ENCODE measurements at regions not wholly inside any gene's neighbourhood (a gene's known extent, or its start where the extent isn't known, plus 50 kb on each side); places are given as distances from the start of the nearest gene placed in this dataset.

- peak; percentile 86 for DNase-seq
Observed at GRCh38 chr9:99593610-99594009, 228.1 kb upstream of the NR4A3 start.

DNA sequence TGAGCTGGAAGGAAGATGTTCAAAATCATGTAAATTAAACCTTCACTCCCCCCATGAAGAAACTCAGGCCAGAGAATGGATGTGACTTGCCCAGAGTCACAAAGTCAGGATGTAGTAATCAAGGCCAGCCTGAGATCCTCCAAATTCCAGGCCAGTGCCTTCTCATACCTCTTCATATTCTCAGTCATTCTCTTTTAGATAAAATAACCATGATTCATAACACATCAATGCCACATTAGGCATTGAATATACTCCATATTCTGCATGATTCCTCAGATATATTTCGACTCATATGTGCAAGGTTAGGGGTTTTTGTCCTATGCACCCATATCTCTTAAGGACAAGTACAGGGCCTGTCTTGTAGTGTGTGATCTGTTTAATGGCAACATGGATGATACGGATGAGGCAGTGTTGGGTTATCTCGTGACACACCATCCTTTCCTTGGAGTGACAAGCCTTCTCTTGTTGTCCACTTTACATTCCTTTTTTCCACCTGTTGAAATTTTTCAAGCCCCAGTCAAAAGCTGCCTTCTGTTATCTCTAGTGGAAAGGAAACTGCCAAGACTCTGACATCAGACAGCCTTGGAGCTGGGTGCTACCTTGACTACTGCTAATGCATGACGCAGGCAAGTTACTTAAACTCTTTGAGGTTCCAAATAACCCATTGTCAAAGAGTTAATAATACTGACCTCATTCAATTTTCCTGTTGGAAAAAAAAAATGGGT, 227.5 kb upstream of the NR4A3 start:
- DNase-seq: no peak

GRCh38 chr9:99595796-99596195, 225.9 kb upstream of the NR4A3 start:
- no peak for DNase-seq

DNA sequence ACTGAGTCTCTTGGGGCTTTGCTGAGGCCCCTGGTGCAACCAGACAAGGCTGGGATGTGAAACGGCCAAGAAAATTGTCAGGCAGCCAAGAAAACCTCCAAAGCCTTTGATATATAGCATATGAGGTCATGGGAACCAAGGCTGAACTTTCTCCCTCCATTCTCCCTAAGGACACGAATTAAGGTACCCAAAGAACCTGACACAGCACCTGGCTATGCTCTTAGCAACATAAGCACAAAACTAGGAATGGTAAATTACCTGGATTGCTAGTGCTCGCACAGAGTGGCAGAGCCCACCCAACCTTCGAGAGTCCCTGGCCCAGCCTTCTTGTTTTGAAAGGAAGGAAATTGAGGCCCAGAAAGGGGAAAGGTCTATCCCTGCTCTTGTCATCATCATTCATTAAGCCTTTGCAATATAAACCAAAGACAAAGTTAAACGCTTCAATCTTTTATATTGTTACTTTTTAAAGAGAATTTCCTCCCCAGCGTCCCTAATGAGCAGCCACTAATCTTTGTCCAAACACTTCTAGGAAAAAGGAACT, 220.0 kb upstream of the NR4A3 start:
- DNase-seq: no peak

GRCh38 chr9:99602854-99603253, 218.8 kb upstream of the NR4A3 start:
- DNase-seq: no peak

DNA sequence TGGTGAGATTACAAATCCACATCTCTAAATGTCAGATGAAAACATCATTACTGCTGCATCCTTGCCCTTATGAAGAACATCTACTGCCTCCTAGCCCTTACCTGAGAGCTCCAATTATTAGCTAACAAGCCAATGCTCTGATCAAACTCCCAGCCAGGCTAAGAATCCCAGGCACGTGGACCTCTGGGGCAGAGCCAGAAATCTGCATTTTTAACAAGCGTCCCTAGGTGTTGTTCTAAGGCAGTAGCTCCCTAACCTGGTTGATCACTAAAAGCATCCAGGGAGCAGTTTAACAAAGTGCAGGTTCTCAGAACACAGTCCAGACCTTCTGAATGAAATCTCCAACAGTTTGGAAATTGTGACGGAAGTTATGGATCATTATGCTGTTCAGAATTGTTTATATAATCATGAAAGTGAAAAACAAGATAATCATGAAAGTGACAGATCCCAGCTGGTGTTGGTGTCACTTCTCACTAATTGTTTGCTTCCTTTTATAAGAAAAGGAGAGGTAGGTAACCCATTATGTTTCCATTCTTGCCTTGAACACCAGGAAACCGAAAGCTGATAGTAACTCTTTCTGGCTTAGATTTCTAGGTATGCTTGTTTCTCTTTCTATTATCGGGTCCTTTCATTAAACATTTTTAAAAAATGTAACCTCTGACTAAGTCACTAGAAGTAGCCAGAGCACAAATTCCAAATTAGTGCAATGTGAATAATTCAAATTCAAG, 216.5 kb upstream of the NR4A3 start:
- no peak for DNase-seq

DNA sequence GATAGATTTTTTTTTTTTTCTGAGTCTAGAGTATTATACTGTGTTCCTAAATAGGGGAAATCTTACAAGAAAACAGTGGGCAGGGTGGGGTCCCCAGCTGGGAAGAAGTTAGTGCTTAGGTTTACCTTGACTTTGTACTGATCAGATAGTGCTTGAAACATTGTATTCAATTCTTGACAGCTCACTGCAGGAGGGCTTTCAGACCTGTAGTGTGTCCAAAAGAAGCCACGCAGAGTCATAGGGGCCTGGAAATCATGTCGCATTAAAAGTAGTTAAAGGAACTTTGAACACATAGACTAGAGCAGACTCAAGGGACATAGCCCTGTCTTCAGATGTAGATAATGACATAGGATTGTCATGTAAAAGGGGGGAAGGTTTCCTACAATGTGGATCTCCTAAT, 215.4 kb upstream of the NR4A3 start:
- no peak for DNase-seq

GRCh38 chr9:99606957-99607356, 214.7 kb upstream of the NR4A3 start:
- no peak for DNase-seq

DNA sequence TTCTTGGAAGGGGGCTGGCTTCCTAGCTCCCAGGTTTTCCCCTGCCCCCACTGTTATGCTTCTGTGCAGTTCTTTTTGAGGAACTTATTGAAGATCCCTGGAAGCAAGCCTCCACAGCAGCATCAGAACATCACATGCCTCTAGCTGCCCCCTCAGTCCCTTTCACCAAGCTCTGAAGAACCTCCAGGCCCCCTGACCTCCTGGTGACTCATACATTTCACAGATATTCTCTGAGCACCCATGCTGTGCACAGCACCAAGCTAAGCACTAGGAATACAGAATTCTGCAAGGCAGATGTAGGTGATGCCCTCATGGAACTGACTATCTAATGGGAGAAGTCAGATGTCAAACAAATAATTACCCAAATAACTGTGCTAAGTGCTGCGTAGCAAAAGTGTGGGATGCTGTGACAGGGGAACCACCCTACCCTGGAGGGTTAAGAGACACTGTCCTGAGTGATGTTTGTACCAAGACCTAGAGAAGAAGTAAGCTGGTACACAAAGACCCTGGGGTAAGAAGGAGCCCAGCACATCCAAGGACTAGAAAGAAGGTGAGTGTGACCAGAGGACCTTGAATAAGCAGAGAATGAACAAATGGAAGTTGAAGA, 213.7 kb upstream of the NR4A3 start:
- no peak for DNase-seq

- no peak for DNase-seq
Observed at GRCh38 chr9:99614341-99614740, 207.3 kb upstream of the NR4A3 start.

- no peak for DNase-seq
Observed at GRCh38 chr9:99621040-99621439, 200.6 kb upstream of the NR4A3 start.

- DNase-seq: no peak
Observed at GRCh38 chr9:99622679-99623078, 199.0 kb upstream of the NR4A3 start.

GRCh38 chr9:99623780-99624364, 197.8 kb upstream of the NR4A3 start:
- DNase-seq: no peak

DNA sequence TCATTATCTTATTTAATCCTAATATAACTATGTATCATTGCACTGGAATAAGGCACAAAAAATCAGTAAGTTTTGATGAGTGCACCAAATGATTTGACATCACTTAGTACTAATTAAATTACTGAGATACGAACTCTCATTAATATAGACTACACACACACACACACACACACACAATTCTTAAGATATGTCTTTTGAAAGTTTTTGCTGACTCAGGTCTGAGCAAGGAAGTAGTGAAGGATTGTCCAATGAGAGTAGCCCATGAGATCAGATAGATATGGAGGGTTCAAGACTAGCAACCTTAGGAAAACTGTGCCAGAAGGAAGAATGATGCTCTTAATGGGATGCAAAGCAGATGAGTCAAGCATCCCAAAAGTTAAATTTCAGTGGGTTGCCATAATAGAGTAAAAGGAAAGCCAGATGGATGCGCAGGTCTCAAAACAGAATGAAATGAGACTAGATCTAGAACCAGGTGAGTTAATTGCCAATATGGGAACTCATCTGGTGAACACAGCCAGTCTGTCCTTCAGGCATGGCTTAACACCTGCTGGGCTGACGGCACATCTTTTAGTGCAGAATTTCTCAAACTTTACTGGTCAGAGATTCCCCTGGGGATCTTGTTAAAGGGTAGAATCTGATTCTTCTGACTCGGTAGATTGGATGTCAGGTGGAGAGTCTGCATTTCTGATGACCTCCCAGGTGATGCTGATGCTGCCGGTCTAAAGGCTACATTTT, 197.0 kb upstream of the NR4A3 start:
- no peak for DNase-seq

- DNase-seq: no peak
Observed at GRCh38 chr9:99626426-99626825, 195.3 kb upstream of the NR4A3 start.

- no peak for DNase-seq
Observed at GRCh38 chr9:99628285-99628684, 193.4 kb upstream of the NR4A3 start.

- DNase-seq: no peak
Observed at GRCh38 chr9:99628849-99629620, 192.7 kb upstream of the NR4A3 start.

DNA sequence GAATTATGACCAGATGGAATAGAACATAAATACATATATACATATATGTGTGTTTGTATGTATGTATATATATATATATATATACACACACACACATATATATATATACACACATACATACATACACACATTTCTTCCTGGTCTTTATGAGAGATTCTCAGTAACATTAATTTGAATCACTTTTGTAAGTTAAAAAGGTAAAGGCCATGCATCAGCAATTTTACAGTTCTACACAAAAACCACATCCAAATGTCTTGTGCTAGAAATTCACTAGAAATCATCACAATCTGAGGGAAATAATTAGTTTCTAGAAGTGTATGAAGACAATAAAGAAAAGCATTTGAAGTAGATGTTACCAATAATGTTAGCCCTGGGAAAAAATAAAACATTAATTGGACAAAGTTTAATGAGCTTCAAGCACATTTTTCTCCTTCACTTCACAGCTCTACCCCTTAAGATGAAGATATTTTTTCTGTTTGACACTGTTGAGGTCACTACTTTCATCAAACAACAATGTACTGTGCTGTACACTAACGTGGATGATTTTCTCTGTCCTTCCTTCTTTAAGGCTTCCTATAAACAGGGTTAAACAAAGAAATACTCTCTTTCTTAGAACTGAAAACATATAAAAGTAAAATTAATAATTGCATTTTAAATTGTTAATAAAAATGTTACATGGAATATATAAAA, 189.2 kb upstream of the NR4A3 start:
- DNase-seq: no peak

DNA sequence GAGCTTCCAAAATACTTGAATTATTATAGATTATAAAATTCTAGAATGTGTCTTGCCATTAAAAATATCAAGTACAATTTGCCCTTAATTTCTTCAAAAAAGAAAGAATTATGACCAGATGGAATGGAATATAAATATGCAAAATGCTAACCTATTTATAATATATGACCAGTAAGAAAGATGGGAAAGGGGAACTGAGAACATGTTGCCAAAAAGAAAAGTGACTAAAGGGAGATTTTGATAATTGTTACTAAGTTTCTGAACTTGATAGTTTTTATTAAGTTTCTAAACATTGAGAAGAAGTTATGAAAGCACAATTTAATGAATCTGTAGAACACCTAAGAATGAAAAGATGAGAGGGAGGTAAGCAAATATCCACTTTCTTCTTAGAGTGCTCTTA, 188.4 kb upstream of the NR4A3 start:
- DNase-seq: no peak

DNA sequence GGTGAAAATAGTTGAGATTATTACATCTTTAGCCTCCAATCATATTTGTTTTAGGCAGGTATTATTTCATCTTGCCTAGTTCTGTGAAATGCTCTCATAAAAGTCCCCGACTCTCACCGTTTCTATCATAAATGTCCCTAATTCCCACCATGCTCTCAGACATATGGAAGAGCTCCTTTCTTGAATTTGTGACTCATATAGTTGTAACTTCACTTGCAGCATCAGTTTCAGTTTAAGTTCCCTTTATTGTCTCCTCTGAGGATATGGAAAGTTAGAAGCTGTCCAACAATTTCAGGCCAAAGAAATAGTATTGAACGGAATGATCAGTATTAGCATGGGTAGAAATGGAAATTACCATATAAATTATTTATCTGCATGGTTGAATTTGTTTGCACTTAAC, 187.5 kb upstream of the NR4A3 start:
- DNase-seq: no peak

GRCh38 chr9:99635032-99635431, 186.7 kb upstream of the NR4A3 start:
- DNase-seq: no peak

All from NCI-H748 treated with DMSO at 0.1 percent for 48 hours (cell line).